AG04450 (cell line): ENCODE measurements at regions not wholly inside any gene's neighbourhood (a gene's known extent, or its start where the extent isn't known, plus 50 kb on each side); places are given as distances from the start of the nearest gene placed in this dataset.
A peak's percentile ranks its signal among the peaks of the same experiment; 100 is the strongest.

ENCODE experiments used
- CTCF ChIA-PET: fragments of 300-600, 350-600 bp; formaldehyde crosslinking; extraction: SDS; loops from one replicate; lab custom pipeline; 2022; ENCODE audit warnings: antibody characterized with exemption, inconsistent platforms; lab: Charles Lee
- POLR2A ChIA-PET: fragments of 350-600 bp; formaldehyde crosslinking; extraction: SDS; loops from one replicate; lab custom pipeline; 2021; ENCODE audit warnings: antibody characterized with exemption, inconsistent platforms; lab: Yijun Ruan, JAX
- DNase-seq: peaks from one replicate; pipeline ENCODE4 v3.0.0-alpha.2; 2011; ENCODE audit warnings: low read depth, low spot score
- H3K27ac ChIP-seq: one replicate; pipeline ENCODE4 v1.5.1; 2012; ENCODE audit warnings: low read depth, low read length, control low read depth
- H3K27me3 ChIP-seq: one replicate; pipeline ENCODE4 v1.6.0; 2012; ENCODE audit warnings: low read length; ENCODE audit not compliant: control insufficient read depth, insufficient read depth
- H3K4me3 ChIP-seq: 2 replicates; pipeline ENCODE4 v1.5.1; 2011; ENCODE audit warnings: mild to moderate bottlenecking, low read depth, low read length, control low read depth
- H3K9me3 ChIP-seq: 2 replicates; pipeline ENCODE4 v1.5.1; 2012; ENCODE audit warnings: low read length; ENCODE audit not compliant: control insufficient read depth, insufficient read depth
- TF ChIP-seq, protein P1 (sequence below): IDR thresholded peaks from 2 replicates; pipeline ENCODE4 v1.5.1; 2011; ENCODE audit warnings: low read depth, low read length, control low read depth, inconsistent platforms

DNA sequence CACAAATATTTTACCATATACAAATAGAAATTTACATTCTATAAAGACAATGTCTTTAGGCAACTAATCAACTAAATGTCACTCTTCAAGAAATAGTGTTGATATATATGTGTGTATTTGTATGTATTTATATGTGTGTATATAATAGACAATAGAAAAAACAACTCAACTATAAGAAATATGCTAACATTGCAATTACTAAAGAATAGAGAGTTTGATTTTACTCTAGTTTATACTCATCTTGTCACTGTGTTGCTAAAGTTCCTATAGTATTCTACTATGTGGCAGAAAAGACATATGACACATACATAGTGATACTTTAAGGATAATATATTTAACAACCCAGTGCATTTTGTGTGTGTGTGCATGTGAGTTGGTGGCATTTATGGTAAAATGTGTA, 1728.3 kb downstream of the PLA2G4A start:
- no peak overlapping the region for H3K4me3 ChIP-seq
- ChIA-PET POLR2A (no interaction called here), CTCF (no interaction called here)
- DNase-seq: no peak
- TF ChIP-seq, protein P1, sequence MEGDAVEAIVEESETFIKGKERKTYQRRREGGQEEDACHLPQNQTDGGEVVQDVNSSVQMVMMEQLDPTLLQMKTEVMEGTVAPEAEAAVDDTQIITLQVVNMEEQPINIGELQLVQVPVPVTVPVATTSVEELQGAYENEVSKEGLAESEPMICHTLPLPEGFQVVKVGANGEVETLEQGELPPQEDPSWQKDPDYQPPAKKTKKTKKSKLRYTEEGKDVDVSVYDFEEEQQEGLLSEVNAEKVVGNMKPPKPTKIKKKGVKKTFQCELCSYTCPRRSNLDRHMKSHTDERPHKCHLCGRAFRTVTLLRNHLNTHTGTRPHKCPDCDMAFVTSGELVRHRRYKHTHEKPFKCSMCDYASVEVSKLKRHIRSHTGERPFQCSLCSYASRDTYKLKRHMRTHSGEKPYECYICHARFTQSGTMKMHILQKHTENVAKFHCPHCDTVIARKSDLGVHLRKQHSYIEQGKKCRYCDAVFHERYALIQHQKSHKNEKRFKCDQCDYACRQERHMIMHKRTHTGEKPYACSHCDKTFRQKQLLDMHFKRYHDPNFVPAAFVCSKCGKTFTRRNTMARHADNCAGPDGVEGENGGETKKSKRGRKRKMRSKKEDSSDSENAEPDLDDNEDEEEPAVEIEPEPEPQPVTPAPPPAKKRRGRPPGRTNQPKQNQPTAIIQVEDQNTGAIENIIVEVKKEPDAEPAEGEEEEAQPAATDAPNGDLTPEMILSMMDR: no peak
- H3K27me3 ChIP-seq: no peaks in the 10 kb centered on the region
- H3K9me3 ChIP-seq: no peaks in the 10 kb centered on the region
- no peak overlapping the region for H3K27ac ChIP-seq

DNA sequence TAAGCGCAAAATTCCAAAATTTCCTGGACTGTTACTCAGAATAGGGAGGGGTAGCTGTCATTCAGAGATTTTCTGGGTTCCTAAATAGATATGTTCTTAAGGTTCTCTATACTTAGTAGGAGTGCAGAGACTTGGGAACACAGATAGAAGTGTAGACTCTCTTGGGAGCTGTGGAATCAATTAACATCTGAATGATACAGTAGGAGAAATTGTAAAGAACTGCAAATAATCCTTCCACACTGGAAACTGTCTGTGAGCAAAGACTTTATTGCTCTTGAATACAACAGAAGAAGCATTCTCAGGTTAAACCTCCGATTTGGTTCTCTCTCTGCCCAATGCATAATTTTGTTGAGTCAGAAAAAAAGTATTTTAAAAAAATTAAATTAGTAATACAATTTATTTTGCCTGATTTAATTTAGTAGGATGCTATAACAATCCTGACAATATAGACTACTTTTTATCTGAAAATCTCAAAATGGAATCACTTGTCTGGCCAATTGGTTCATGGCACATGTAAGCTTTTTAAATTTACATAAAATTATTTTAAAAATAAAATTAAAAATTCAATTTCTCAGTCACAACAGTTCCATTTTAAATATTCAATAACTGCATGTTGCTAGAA, 1754.3 kb downstream of the PLA2G4A start:
- H3K27me3 ChIP-seq: no peaks in the 10 kb centered on the region
- H3K4me3 ChIP-seq: no peak overlapping the region
- ChIA-PET CTCF (no interaction called here), POLR2A (no interaction called here)
- no peak overlapping the region for H3K27ac ChIP-seq
- TF ChIP-seq, protein P1: no peak
- no peak for DNase-seq
- H3K9me3 ChIP-seq: no peaks in the 10 kb centered on the region

GRCh38 chr1:188584119-188584518, 1755.4 kb downstream of the PLA2G4A start:
- CTCF ChIA-PET: no interaction called here

GRCh38 chr1:188590641-188591040, 1761.9 kb downstream of the PLA2G4A start:
- TF ChIP-seq, protein P1: no peak
- DNase-seq: no peak
- CTCF ChIA-PET: no interaction called here

More at GRCh38 chr1:188584119-188584518, 1755.4 kb downstream of the PLA2G4A start:
- Histone ChIP-seq H3K4me3 (no peak overlapping the region), H3K27me3 (no peaks in the 10 kb centered on the region), H3K9me3 (no peaks in the 10 kb centered on the region), H3K27ac (no peak overlapping the region)
- no peak for DNase-seq
- POLR2A ChIA-PET: no interaction called here
- TF ChIP-seq, protein P1: no peak

DNA sequence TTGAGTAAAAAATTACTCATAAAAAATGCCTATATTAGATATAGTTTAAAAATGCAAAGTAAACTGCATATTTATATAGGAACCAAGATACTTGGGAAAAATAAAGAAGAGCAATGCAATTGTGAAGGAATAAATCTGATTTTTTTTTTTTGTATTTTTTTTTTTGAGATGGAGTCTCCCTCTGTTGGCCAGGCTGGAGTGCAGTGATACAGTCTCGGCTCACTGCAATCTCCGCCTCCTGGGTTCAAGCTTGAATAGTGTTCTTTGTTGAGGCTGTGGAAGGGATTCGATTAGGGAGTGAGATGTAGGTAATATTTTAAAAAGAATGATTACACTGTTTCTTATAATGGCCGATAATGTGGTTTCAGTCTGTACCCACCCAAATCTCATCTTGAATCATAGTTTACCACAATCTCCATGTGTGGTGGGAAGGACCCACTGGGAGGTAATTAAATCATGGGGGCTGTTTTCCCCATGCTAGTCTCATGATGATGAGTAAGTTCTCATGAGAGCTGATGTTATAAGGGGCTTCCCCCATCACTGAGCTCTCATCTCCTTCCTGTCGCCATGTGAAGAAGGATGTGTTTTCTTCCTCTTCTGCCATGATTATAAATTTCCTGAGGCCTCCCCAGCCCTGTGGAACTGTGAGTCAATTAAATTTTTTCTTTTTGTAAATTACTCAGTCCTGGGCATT, 1765.9 kb downstream of the PLA2G4A start:
- POLR2A ChIA-PET: no interaction called here
- H3K9me3 ChIP-seq: no peaks in the 10 kb centered on the region
- no peak overlapping the region for H3K4me3 ChIP-seq
- H3K27ac ChIP-seq: no peak overlapping the region
- no peaks in the 10 kb centered on the region for H3K27me3 ChIP-seq
- CTCF ChIA-PET: no interaction called here
- TF ChIP-seq, protein P1: peak; percentile 36
- DNase-seq: no peak

More at GRCh38 chr1:188590641-188591040, 1761.9 kb downstream of the PLA2G4A start:
- Histone ChIP-seq H3K9me3 (no peaks in the 10 kb centered on the region), H3K27ac (no peak overlapping the region), H3K4me3 (no peak overlapping the region), H3K27me3 (no peaks in the 10 kb centered on the region)
- POLR2A ChIA-PET: no interaction called here
